Umbilical cord (tissue), 1 donor: ENCODE measurements at regions not wholly inside any gene's neighbourhood (a gene's known extent, or its start where the extent isn't known, plus 50 kb on each side); places are given as distances from the start of the nearest gene placed in this dataset.
"Not testable (repeated sequence)": the region's sequence is repeated elsewhere in the genome, so short reads cannot be mapped to it uniquely, and the experiment has no call there.

Source experiments
- DNase-seq: peaks from one replicate; pipeline ENCODE4 v3.0.0-alpha.2; 2015; ENCODE audit warnings: low spot score

DNA sequence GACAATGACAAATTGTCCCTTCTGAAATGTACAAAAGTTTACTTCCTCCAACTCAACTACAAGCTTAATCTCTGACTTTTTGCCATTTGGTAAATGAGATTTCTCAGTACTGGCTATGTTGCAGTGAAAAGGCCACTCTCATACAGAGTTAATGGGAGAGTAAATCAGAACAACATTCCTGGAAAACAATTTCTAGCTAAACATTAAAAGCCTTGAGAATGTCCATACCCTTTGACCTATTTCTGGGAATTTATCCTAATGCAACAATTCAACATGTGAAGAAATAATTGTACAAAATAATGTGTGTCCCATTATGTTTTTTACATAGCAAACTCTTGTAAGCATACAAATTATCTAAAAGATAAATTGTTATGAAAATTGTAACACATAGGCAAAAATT, 56.3 kb upstream of the SPEF2 start:
- no peak for DNase-seq

- DNase-seq = no peak
These were observed 59.9 kb upstream of the SPEF2 start for GRCh38 chr5:35557748-35558147.

GRCh38 chr5:35557199-35557598, 60.5 kb upstream of the SPEF2 start:
- no peak for DNase-seq

DNA sequence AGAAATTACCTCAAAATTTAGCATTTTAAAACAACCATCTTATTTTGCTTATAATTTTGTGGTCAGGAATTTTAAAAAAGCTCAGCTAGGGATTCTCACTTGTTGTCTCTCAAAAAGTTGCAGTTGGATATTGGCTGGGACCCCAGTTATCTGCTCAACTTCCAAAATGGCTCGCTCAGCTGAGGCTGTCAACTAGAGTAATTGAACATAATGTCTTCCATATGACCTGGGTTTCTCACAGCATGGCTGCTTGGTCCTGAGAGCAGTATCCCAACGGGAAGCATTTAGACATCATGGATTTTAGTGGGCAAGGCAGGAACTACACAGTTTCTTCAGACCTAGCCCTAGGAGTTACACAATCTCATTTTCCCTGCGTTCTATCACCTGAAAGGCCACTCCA, 63.6 kb upstream of the SPEF2 start:
- no peak for DNase-seq

GRCh38 chr5:35545190-35545589, 72.5 kb upstream of the SPEF2 start:
- DNase-seq = no peak

- DNase-seq = no peak
These were observed 74.3 kb upstream of the SPEF2 start for GRCh38 chr5:35543408-35543807.

- no peak for DNase-seq
These were observed 77.7 kb upstream of the SPEF2 start for GRCh38 chr5:35540002-35540401.

GRCh38 chr5:35538198-35538931, 79.3 kb upstream of the SPEF2 start:
- DNase-seq = no peak

DNA sequence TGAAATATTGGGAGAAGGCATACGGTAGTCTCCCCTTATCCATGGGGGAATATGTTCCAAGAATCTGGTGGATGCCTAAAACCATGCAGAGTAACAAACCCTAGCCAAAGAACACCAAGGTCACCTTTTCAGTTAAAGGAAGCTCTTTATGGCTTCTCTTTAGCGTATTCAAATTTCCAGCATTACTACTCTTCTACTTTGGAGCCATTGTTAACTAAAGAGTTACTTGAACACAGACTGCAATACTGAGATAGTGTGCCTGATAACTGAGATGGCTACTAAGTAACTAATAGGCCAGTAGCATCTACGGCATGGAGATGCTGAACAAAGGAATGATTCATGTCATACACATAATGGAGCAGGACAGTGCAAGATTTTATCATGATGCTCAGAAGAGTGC, 84.5 kb upstream of the SPEF2 start:
- no peak for DNase-seq

DNA sequence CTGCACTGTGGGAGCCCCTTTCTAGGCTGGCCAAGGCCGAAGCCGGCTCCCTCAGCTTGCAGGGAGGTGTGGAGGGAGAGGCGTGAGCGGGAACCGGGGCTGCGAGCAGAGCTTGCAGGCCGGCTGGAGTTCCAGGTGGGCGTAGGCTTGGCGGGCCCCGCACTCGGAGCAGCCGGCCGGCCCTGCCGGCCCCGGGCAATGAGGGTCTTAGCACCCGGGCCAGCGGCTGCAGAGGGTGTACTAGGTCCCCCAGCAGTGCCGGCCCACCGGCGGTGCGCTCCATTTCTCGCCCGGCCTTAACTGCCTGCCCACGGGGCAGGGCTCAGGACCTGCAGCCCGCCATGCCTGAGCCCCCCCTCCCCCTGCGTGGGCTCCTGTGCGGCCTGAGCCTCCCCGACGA, 86.1 kb upstream of the SPEF2 start:
- DNase-seq = not testable (repeated sequence)

GRCh38 chr5:35518104-35518503, 99.6 kb upstream of the SPEF2 start:
- peak; percentile 1 for DNase-seq

DNA sequence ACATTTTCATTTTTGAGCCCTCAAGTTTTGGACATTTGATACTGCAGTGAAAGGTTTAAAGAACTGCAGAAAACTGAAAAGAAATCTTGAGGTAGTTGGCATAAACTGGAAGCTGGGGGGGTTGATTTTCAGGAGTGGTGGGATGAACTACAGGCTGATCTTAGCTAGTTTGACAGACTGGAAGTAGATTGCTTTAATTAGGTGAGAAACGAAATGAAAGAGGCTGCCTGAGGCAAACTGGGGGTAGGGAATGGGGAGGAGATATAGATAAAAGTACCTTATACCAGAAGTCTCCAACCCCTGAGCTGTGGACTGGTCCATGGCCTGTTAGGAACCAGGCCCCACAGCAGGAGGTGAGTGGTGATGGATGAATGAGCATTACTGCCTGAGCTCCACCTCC, 101.4 kb upstream of the SPEF2 start:
- no peak for DNase-seq

- no peak for DNase-seq
These were observed 104.1 kb upstream of the SPEF2 start for GRCh38 chr5:35513612-35514011.

DNA sequence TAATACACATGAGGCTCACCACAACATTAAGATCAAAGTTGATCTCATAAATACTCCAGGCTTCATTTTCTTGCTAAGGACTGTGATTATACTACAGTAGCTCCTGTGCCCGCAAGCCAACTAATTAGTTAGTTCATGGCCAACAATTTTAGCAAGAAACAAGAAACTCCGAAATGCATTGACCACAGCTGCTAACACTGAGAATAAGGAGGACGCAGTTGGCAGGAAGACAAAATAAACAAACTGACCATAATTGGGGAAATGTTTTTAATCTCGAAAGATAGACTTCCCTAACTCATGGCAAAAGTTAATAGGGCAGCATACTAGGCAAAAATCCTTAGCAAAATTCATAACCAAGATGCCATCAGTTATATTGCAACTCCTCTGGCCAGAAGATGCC, 115.5 kb upstream of the SPEF2 start:
- no peak for DNase-seq

DNA sequence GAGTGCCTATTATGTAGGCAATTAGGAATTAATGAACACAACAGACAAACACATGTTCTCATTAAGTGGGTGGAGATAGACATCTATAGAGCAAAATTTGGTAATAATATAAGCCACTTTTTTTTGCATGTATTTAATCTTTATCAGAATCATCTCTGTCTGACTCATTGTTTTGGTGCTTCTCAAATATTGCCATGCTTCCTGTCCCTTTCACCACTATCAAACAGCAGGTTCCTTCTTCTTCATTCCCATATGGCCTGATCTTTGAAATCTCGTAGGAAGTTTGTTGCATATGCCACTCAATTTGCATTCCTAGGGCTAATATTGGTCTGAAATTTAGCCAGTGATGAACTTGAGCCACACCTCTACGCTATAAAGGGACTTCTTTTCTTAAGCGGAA, 128.9 kb upstream of the SPEF2 start:
- DNase-seq = no peak

DNA sequence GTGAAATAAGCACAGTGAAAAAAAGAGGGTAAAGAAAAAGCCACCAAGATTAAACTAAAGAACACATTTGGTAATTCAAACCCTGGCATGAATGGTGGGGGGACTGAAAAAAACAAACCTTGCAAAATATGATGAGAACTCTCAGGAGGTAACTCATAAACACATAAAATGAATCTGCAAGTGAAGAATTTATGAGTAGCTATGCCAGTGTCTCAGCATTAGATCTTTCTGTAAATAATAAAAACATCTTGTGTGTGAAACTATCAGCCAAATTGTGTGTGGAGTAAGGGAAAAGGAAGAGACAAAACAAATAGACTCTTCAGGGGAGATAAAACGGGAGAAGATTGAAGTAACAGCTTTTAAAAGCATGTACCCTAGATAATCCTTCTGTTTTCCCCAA, 129.6 kb upstream of the SPEF2 start:
- DNase-seq = no peak

GRCh38 chr5:35487233-35488025, 130.2 kb upstream of the SPEF2 start:
- DNase-seq = peak; percentile 89

GRCh38 chr5:35485487-35485886, 132.2 kb upstream of the SPEF2 start:
- DNase-seq = no peak

DNA sequence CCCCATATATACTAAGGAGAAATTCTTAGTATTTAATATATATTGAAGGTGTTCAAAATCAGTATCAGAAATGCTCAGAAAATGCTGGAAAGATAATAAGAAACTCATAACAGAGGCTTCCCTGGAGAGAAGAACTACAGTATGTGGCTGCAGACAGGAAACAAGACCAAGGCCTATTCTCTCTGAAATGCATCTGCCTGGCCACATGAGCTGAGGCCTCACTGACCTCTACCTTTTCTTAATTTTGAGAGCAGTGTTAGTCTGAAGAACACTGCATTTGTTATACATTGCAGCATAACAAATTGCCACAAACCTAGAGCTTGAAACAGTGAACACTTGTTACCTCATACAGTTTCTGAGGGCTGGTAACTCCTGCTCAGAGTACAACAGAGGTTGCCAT, 133.4 kb upstream of the SPEF2 start:
- no peak for DNase-seq

GRCh38 chr5:35483780-35484179, 133.9 kb upstream of the SPEF2 start:
- DNase-seq = no peak

DNA sequence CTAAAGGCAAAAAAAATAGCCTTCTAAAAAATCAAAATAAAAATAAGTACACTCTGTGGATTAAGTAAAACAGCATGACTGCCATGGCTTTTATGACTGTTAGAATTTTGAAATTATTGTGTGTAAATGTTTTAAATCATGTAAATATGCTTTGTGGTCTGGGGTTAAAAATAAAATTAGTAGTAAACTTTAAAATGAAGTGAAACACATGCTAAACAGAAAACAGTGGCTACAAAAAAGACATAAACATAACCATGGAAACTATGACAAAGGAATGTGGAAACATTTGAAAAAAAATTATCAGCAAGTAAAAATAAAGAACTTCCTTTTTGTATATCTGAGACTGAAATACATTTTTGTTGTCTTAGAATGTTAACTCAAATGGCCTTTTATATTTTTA, 134.5 kb upstream of the SPEF2 start:
- DNase-seq = peak; percentile 53

DNA sequence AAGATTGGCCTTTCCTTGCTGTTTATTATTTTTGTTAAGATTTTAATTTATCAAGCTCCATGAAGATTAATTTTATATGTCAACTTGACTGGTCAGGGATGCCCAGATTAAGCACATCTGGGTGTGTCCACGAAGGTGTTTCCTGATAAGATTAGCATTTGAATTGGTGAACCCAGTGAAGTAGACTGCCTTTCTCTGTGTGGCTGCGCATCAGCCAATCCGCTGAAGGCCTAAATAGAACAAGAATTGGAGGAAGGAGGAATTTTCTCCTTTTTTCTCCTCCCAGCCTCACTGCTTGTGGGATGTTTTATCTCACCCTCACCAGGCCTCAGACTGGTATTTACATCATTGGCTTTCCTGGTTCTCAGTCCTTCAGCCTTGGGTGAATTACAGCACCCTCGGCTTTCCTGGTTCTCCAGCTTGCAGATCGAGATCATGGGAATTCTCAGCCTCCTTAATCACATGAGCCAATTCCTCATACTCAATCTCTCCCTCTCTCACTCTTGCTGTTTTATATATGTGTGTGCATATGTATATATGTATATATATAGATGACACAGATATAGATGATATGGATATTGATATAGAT, 135.4 kb upstream of the SPEF2 start:
- peak; percentile 24 for DNase-seq
